ENCODE measurements at regions not wholly inside any gene's neighbourhood (a gene's known extent, or its start where the extent isn't known, plus 50 kb on each side); places are given as distances from the start of the nearest gene placed in this dataset.

DNA sequence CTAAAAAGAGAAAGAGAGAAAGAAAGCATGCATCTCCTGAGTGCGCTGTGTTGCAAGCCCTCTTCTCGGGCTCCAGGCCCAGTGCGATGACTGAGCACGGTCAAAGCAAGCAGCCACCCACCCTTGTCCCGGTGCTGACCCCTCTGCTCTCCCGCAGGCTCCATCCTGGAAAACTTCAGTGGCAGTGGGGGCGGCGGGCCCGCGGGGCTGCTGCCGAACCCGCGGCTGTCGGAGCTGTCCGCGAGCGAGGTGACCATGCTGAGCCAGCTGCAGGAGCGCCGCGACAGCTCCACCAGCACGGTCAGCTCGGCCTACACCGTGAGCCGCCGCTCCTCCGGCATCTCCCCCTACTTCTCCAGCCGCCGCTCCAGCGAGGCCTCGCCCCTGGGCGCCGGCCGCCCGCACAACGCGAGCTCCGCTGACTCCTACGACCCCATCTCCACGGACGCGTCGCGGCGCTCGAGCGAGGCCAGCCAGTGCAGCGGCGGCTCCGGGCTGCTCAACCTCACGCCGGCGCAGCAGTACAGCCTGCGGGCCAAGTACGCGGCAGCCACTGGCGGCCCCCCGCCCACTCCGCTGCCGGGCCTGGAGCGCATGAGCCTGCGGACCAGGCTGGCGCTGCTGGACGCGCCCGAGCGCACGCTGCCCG lies 252.5 kb downstream of the GLI2 start:
- in situ Hi-C loops (cut with MboI; ENCODE audit: low sequenced_read_pairs, unreplicated experiment), result no loop called here
- no peak for DNase-seq (ENCODE audit: low spot score)
- no peak for TF ChIP-seq CTCF (IDR thresholded peaks at IDR 0.05; ENCODE audit: borderline replicate concordance, control extremely low read depth, extremely low read depth, insufficient read depth, missing control alignments)

DNA sequence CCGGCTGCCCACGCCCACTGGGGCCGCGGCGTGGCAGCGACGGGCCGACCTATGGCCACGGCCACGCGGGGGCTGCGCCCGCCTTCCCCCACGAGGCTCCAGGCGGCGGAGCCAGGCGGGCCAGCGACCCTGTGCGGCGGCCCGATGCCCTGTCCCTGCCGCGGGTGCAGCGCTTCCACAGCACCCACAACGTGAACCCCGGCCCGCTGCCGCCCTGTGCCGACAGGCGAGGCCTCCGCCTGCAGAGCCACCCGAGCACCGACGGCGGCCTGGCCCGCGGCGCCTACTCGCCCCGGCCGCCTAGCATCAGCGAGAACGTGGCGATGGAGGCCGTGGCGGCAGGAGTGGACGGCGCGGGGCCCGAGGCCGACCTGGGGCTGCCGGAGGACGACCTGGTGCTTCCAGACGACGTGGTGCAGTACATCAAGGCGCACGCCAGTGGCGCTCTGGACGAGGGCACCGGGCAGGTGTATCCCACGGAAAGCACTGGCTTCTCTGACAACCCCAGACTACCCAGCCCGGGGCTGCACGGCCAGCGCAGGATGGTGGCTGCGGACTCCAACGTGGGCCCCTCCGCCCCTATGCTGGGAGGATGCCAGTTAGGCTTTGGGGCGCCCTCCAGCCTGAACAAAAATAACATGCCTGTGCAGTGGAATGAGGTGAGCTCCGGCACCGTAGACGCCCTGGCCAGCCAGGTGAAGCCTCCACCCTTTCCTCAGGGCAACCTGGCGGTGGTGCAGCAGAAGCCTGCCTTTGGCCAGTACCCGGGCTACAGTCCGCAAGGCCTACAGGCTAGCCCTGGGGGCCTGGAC lies 253.2 kb downstream of the GLI2 start:
- no peak for TF ChIP-seq CTCF (IDR thresholded peaks at IDR 0.05; ENCODE audit: borderline replicate concordance, control extremely low read depth, extremely low read depth, insufficient read depth, missing control alignments)
- DNase-seq (ENCODE audit: low spot score), result no peak
- in situ Hi-C loops (cut with MboI; ENCODE audit: low sequenced_read_pairs, unreplicated experiment), result no loop called here

- TF ChIP-seq CTCF (IDR thresholded peaks at IDR 0.05; ENCODE audit: borderline replicate concordance, control extremely low read depth, extremely low read depth, insufficient read depth, missing control alignments), result no peak
- in situ Hi-C loops (cut with MboI; ENCODE audit: low sequenced_read_pairs, unreplicated experiment), result no loop called here
- no peak for DNase-seq (ENCODE audit: low spot score)
Observed at GRCh38 chr2:120989512-120990441, 254.1 kb downstream of the GLI2 start.

DNA sequence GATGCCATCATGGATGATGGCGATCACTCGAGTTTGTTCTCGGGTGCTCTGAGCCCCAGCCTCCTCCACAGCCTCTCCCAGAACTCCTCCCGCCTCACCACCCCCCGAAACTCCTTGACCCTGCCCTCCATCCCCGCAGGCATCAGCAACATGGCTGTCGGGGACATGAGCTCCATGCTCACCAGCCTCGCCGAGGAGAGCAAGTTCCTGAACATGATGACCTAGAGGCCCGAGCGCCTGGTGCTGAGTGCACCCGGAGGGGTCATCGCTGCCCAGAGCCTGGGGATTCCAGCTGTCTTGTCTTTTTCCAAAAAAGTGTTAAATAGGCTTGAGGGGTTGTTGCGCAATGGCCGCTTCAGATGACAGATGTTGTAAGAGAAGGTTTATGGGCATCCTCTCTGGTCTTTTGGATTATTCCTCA lies 254.8 kb downstream of the GLI2 start:
- no peak for TF ChIP-seq CTCF (IDR thresholded peaks at IDR 0.05; ENCODE audit: borderline replicate concordance, control extremely low read depth, extremely low read depth, insufficient read depth, missing control alignments)
- in situ Hi-C loops (cut with MboI; ENCODE audit: low sequenced_read_pairs, unreplicated experiment), result no loop called here
- no peak for DNase-seq (ENCODE audit: low spot score)

DNA sequence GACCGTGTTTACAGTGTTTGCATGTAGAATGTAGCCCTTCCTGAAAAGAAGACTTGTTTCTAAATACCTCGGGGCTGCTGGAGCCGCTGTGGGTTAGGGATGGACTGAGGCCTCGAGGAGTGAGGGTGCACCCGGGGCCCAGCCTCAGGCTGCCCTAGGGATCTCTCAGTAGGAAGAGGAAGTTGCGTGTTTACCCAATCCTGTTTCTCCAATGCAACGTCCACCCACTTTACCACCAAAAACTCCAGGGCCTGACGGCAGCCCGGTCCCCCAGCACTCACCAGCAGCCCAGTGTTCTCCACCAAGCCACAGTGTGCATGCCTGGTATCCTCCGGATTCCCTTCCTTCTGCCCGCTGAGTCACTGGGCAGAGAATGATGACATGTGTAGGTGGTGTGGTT lies 255.8 kb downstream of the GLI2 start:
- in situ Hi-C loops (cut with MboI; ENCODE audit: low sequenced_read_pairs, unreplicated experiment), result no loop called here
- no peak for DNase-seq (ENCODE audit: low spot score)
- no peak for TF ChIP-seq CTCF (IDR thresholded peaks at IDR 0.05; ENCODE audit: borderline replicate concordance, control extremely low read depth, extremely low read depth, insufficient read depth, missing control alignments)
